ENCODE measurements at regions not wholly inside any gene's neighbourhood (a gene's known extent, or its start where the extent isn't known, plus 50 kb on each side); places are given as distances from the start of the nearest gene placed in this dataset.

GRCh38 chr13:105121221-105121620, 1414.2 kb downstream of the EFNB2 start:
- H3K27ac ChIP-seq: no peak overlapping the region
- no peaks in the 10 kb centered on the region for H3K4me1 ChIP-seq (ENCODE audit: low read depth, poor library complexity, severe bottlenecking)
- H3K9ac ChIP-seq: no peak overlapping the region
- no peaks in the 10 kb centered on the region for H3K27me3 ChIP-seq (ENCODE audit: insufficient read depth, low read depth)
- TF ChIP-seq CTCF (conservative IDR thresholded peaks at IDR 0.05; ENCODE audit: low read depth, low read length): no peak
- H3K79me2 ChIP-seq (ENCODE audit: insufficient read depth, low read depth): no peaks in the 10 kb centered on the region
- H3K36me3 ChIP-seq (ENCODE audit: insufficient read depth): no peaks in the 10 kb centered on the region
- H3K4me3 ChIP-seq (IDR thresholded peaks at IDR 0.05; ENCODE audit: insufficient read depth, low read depth, low read length): no peak overlapping the region
- H3K4me2 ChIP-seq: no peak overlapping the region
- H2AFZ ChIP-seq (ENCODE audit: low read depth): no peak overlapping the region
- H4K20me1 ChIP-seq (ENCODE audit: insufficient read depth): no peaks in the 10 kb centered on the region

GRCh38 chr13:105118426-105118985, 1417.0 kb downstream of the EFNB2 start:
- H3K4me1 ChIP-seq (ENCODE audit: low read depth, poor library complexity, severe bottlenecking): no peaks in the 10 kb centered on the region
- H3K4me3 ChIP-seq (IDR thresholded peaks at IDR 0.05; ENCODE audit: insufficient read depth, low read depth, low read length): no peak overlapping the region
- no peaks in the 10 kb centered on the region for H4K20me1 ChIP-seq (ENCODE audit: insufficient read depth)
- H3K79me2 ChIP-seq (ENCODE audit: insufficient read depth, low read depth): no peaks in the 10 kb centered on the region
- H3K4me2 ChIP-seq: no peak overlapping the region
- H3K36me3 ChIP-seq (ENCODE audit: insufficient read depth): no peaks in the 10 kb centered on the region
- H2AFZ ChIP-seq (ENCODE audit: low read depth): no peak overlapping the region
- H3K27ac ChIP-seq: no peak overlapping the region
- no peak for TF ChIP-seq CTCF (conservative IDR thresholded peaks at IDR 0.05; ENCODE audit: low read depth, low read length)
- H3K9ac ChIP-seq: no peak overlapping the region
- H3K27me3 ChIP-seq (ENCODE audit: insufficient read depth, low read depth): no peaks in the 10 kb centered on the region

GRCh38 chr13:105116966-105117365, 1418.5 kb downstream of the EFNB2 start:
- Histone ChIP-seq H3K79me2 (ENCODE audit: insufficient read depth, low read depth) (no peaks in the 10 kb centered on the region), H3K4me2 (no peak overlapping the region), H3K4me3 (IDR thresholded peaks at IDR 0.05; ENCODE audit: insufficient read depth, low read depth, low read length) (no peak overlapping the region), H3K36me3 (ENCODE audit: insufficient read depth) (no peaks in the 10 kb centered on the region), H2AFZ (ENCODE audit: low read depth) (no peak overlapping the region), H4K20me1 (ENCODE audit: insufficient read depth) (no peaks in the 10 kb centered on the region), H3K27me3 (ENCODE audit: insufficient read depth, low read depth) (no peaks in the 10 kb centered on the region), H3K27ac (no peak overlapping the region), H3K9ac (no peak overlapping the region), H3K4me1 (ENCODE audit: low read depth, poor library complexity, severe bottlenecking) (no peaks in the 10 kb centered on the region)
- no peak for TF ChIP-seq CTCF (conservative IDR thresholded peaks at IDR 0.05; ENCODE audit: low read depth, low read length)

GRCh38 chr13:105112561-105112960, 1422.9 kb downstream of the EFNB2 start:
- no peak for TF ChIP-seq CTCF (conservative IDR thresholded peaks at IDR 0.05; ENCODE audit: low read depth, low read length)
- H3K27me3 ChIP-seq (ENCODE audit: insufficient read depth, low read depth): no peaks in the 10 kb centered on the region
- H3K4me2 ChIP-seq: no peak overlapping the region

More at GRCh38 chr13:105112561-105112960, 1422.9 kb downstream of the EFNB2 start:
- H3K9ac ChIP-seq: no peak overlapping the region
- no peaks in the 10 kb centered on the region for H3K36me3 ChIP-seq (ENCODE audit: insufficient read depth)
- no peak overlapping the region for H3K27ac ChIP-seq
- H3K4me1 ChIP-seq (ENCODE audit: low read depth, poor library complexity, severe bottlenecking): no peaks in the 10 kb centered on the region
- H2AFZ ChIP-seq (ENCODE audit: low read depth): no peak overlapping the region
- no peak overlapping the region for H3K4me3 ChIP-seq (IDR thresholded peaks at IDR 0.05; ENCODE audit: insufficient read depth, low read depth, low read length)
- H4K20me1 ChIP-seq (ENCODE audit: insufficient read depth): no peaks in the 10 kb centered on the region
- no peaks in the 10 kb centered on the region for H3K79me2 ChIP-seq (ENCODE audit: insufficient read depth, low read depth)

All from KMS-11 (cell line).